ENCODE measurements at regions not wholly inside any gene's neighbourhood (a gene's known extent, or its start where the extent isn't known, plus 50 kb on each side); places are given as distances from the start of the nearest gene placed in this dataset.

DNA sequence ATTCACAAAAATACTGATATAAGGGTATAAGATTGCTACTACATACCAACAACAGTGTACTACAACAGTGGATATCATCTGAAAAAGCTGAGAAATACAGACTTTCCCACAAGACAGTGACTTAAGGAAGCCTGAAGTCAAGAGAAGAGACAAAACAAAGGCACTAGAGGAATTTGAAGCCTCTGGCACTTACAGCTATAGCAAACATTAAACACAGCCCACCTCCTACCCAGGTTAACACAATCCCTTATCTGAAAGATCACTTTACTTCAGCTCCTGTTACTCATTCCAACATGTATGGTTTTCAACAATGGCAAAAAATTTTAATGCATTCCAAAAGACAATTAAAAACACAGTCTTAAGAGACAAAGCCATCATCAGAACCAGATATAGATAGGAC is 388.5 kb downstream of the JRKL start:
- no peak for TF ChIP-seq CTCF (IDR thresholded peaks at IDR 0.05)
- TF ChIP-seq POLR2AphosphoS5 (IDR thresholded peaks at IDR 0.05), result no peak
- no peak for TF ChIP-seq POLR2A (IDR thresholded peaks at IDR 0.05)

All from breast epithelium (tissue), 3 donors.